ENCODE measurements at regions not wholly inside any gene's neighbourhood (a gene's known extent, or its start where the extent isn't known, plus 50 kb on each side); places are given as distances from the start of the nearest gene placed in this dataset.

DNA sequence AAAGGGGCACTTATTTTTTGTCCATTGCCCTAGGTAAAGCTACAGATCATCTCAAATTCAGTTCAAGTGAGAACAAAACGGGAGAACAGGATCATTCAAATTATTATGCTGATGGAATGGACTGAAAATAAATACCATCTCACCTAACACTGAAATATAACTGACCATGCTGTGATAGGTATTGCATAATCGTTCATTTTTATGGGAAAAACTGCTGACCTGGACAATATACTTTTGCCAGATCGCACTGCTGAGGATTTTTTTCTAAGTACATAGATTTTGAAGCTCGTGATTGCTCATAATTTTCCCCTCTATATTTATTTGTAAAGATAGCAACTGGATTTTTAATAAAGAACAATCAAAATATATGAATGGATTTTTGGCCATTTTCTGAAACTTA lies 636.6 kb upstream of the NEGR1 start:
- H3K4me2 ChIP-seq (ENCODE audit: low read length) = no peak overlapping the region
- H3K79me1 ChIP-seq (ENCODE audit: low read length) = no peaks in the 10 kb centered on the region
- H2AK5ac ChIP-seq (ENCODE audit: low read length) = no peak overlapping the region
- no peak overlapping the region for H4K91ac ChIP-seq (ENCODE audit: low read depth, low read length)
- no peak overlapping the region for H3K23ac ChIP-seq (ENCODE audit: low read length)
- no peak overlapping the region for H3K9ac ChIP-seq (ENCODE audit: low read length)
- H2AFZ ChIP-seq (ENCODE audit: insufficient read depth, low read length, poor library complexity) = no peak overlapping the region
- no peak overlapping the region for H3K14ac ChIP-seq (ENCODE audit: low read length)
- H4K12ac ChIP-seq (ENCODE audit: low read depth, low read length) = no peak overlapping the region
- no CpG with 5 or more reads among the region's 4 CpGs for WGBS (ENCODE audit: extremely low coverage, insufficient coverage, insufficient read length)
- H2BK120ac ChIP-seq (ENCODE audit: insufficient read depth, low read length, poor library complexity) = no peak overlapping the region
- H3K27me3 ChIP-seq (ENCODE audit: insufficient read depth, low read length) = no peaks in the 10 kb centered on the region
- DNase-seq = no peak
- H3K4me3 ChIP-seq (ENCODE audit: low read depth, low read length) = no peak overlapping the region
- H4K8ac ChIP-seq (ENCODE audit: low read depth, low read length) = no peak overlapping the region
- no peak overlapping the region for H3K4ac ChIP-seq (ENCODE audit: low read depth, low read length)
- no peaks in the 10 kb centered on the region for H3K9me3 ChIP-seq (ENCODE audit: insufficient read depth, low read depth, low read length)
- H3K18ac ChIP-seq (ENCODE audit: low read length) = no peak overlapping the region
- no peak overlapping the region for H2BK12ac ChIP-seq (ENCODE audit: low read length)
- no peaks in the 10 kb centered on the region for H3K4me1 ChIP-seq (ENCODE audit: control insufficient read depth in 1 of 2, insufficient read depth in 2 of 2, low read length in 2 of 2)
- H3K36me3 ChIP-seq (ENCODE audit: control insufficient read depth in 1 of 2, insufficient read depth in 2 of 2, low read length in 2 of 2) = no peaks in the 10 kb centered on the region
- H3K79me2 ChIP-seq (ENCODE audit: control insufficient read depth, insufficient read depth, low read length, poor library complexity) = no peaks in the 10 kb centered on the region
- H2BK5ac ChIP-seq (ENCODE audit: low read depth, low read length, poor library complexity) = no peak overlapping the region
- H3K27ac ChIP-seq (ENCODE audit: low read depth, low read length) = no peak overlapping the region

DNA sequence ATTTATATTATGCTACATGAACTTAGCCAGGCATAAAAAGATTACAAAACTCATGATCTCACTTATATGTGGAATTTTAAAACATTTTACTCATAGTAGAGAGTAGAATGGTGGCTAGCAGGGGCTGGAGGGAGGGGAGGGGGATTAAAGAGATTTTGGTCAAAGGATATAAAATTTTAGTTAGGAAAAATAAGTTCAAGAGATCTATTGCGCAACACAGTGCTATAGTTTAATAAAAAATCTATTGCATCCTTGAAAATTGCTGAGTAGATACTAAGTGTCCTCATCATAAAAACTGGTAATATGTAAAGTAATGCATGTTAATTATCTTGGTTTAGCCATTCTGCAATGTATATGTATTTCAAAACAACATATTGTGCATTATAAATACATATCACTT lies 635.6 kb upstream of the NEGR1 start:
- Histone ChIP-seq H2AFZ (ENCODE audit: insufficient read depth, low read length, poor library complexity) (no peak overlapping the region), H3K79me2 (ENCODE audit: control insufficient read depth, insufficient read depth, low read length, poor library complexity) (no peaks in the 10 kb centered on the region), H4K91ac (ENCODE audit: low read depth, low read length) (no peak overlapping the region), H4K8ac (ENCODE audit: low read depth, low read length) (no peak overlapping the region), H2BK120ac (ENCODE audit: insufficient read depth, low read length, poor library complexity) (no peak overlapping the region), H3K14ac (ENCODE audit: low read length) (no peak overlapping the region), H3K4me2 (ENCODE audit: low read length) (no peak overlapping the region), H3K4ac (ENCODE audit: low read depth, low read length) (no peak overlapping the region), H3K4me1 (ENCODE audit: control insufficient read depth in 1 of 2, insufficient read depth in 2 of 2, low read length in 2 of 2) (no peaks in the 10 kb centered on the region), H3K79me1 (ENCODE audit: low read length) (no peaks in the 10 kb centered on the region), H3K27me3 (ENCODE audit: insufficient read depth, low read length) (no peaks in the 10 kb centered on the region), H3K9ac (ENCODE audit: low read length) (no peak overlapping the region), H3K36me3 (ENCODE audit: control insufficient read depth in 1 of 2, insufficient read depth in 2 of 2, low read length in 2 of 2) (no peaks in the 10 kb centered on the region), H3K9me3 (ENCODE audit: insufficient read depth, low read depth, low read length) (no peaks in the 10 kb centered on the region), H3K27ac (ENCODE audit: low read depth, low read length) (no peak overlapping the region), H2BK12ac (ENCODE audit: low read length) (no peak overlapping the region), H3K18ac (ENCODE audit: low read length) (no peak overlapping the region), H3K4me3 (ENCODE audit: low read depth, low read length) (no peak overlapping the region), H2BK5ac (ENCODE audit: low read depth, low read length, poor library complexity) (no peak overlapping the region), H4K12ac (ENCODE audit: low read depth, low read length) (no peak overlapping the region), H3K23ac (ENCODE audit: low read length) (no peak overlapping the region), H2AK5ac (ENCODE audit: low read length) (no peak overlapping the region)
- no peak for DNase-seq
- WGBS (ENCODE audit: extremely low coverage, insufficient coverage, insufficient read length) = no CpG with 5 or more reads among the region's 1 CpG

DNA sequence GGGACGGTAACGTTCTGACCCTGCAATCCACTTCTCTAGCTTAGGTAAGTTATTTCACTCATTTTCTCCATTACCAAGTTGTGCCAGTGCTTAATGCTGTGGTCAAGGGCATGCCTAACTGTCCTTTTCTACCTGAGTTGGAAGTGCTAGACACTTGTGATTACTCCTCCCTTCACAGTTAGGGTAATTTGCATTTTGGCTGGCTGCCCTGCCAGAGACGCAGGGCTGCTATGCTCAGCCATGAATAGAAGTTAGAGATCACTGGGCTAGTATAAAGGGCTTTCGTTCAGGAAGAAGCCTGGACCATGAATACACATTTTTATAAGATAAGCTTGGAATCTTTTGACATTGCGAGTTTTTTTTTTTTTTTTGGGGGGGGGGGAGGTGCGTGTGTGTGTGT lies 633.2 kb upstream of the NEGR1 start:
- no peak overlapping the region for H3K4me3 ChIP-seq (ENCODE audit: low read depth, low read length)
- H3K27ac ChIP-seq (ENCODE audit: low read depth, low read length) = no peak overlapping the region
- no peak overlapping the region for H3K23ac ChIP-seq (ENCODE audit: low read length)
- no peak overlapping the region for H2BK120ac ChIP-seq (ENCODE audit: insufficient read depth, low read length, poor library complexity)
- no peak overlapping the region for H2AFZ ChIP-seq (ENCODE audit: insufficient read depth, low read length, poor library complexity)
- no peak overlapping the region for H4K91ac ChIP-seq (ENCODE audit: low read depth, low read length)
- H3K9me3 ChIP-seq (ENCODE audit: insufficient read depth, low read depth, low read length) = no peaks in the 10 kb centered on the region
- H3K9ac ChIP-seq (ENCODE audit: low read length) = no peak overlapping the region
- H3K14ac ChIP-seq (ENCODE audit: low read length) = no peak overlapping the region
- H4K12ac ChIP-seq (ENCODE audit: low read depth, low read length) = no peak overlapping the region
- WGBS (ENCODE audit: extremely low coverage, insufficient coverage, insufficient read length) = no CpG with 5 or more reads among the region's 6 CpGs
- no peaks in the 10 kb centered on the region for H3K79me1 ChIP-seq (ENCODE audit: low read length)
- no peaks in the 10 kb centered on the region for H3K79me2 ChIP-seq (ENCODE audit: control insufficient read depth, insufficient read depth, low read length, poor library complexity)
- H2BK12ac ChIP-seq (ENCODE audit: low read length) = no peak overlapping the region
- H3K36me3 ChIP-seq (ENCODE audit: control insufficient read depth in 1 of 2, insufficient read depth in 2 of 2, low read length in 2 of 2) = no peaks in the 10 kb centered on the region
- no peaks in the 10 kb centered on the region for H3K4me1 ChIP-seq (ENCODE audit: control insufficient read depth in 1 of 2, insufficient read depth in 2 of 2, low read length in 2 of 2)
- H3K18ac ChIP-seq (ENCODE audit: low read length) = no peak overlapping the region
- no peak overlapping the region for H4K8ac ChIP-seq (ENCODE audit: low read depth, low read length)
- H2AK5ac ChIP-seq (ENCODE audit: low read length) = no peak overlapping the region
- DNase-seq = no peak
- H3K27me3 ChIP-seq (ENCODE audit: insufficient read depth, low read length) = no peaks in the 10 kb centered on the region
- H3K4ac ChIP-seq (ENCODE audit: low read depth, low read length) = no peak overlapping the region
- H2BK5ac ChIP-seq (ENCODE audit: low read depth, low read length, poor library complexity) = no peak overlapping the region
- H3K4me2 ChIP-seq (ENCODE audit: low read length) = no peak overlapping the region

DNA sequence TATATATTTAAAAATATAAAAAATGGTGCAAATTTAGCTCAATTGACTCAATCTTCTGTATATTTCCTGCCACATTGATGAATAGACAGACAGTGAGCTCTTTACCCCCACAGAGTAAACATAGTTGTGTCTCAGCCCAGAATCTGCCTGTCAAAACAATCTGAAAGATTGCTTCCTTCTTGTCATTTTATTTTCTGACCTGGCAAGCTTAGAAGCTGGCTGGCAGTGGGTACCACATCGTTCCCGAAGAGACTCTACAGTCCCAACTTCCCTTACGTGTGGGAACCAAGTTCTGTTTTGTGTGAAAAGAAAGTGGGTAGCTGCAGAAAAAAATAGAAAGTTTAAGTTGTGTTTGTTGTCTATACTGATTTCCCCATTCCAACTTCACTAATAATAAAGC lies 629.3 kb upstream of the NEGR1 start:
- Histone ChIP-seq H4K91ac (ENCODE audit: low read depth, low read length) (no peak overlapping the region), H3K4me1 (ENCODE audit: control insufficient read depth in 1 of 2, insufficient read depth in 2 of 2, low read length in 2 of 2) (no peaks in the 10 kb centered on the region), H2BK12ac (ENCODE audit: low read length) (no peak overlapping the region), H3K14ac (ENCODE audit: low read length) (no peak overlapping the region), H3K4me3 (ENCODE audit: low read depth, low read length) (no peak overlapping the region), H2AFZ (ENCODE audit: insufficient read depth, low read length, poor library complexity) (no peak overlapping the region), H3K27me3 (ENCODE audit: insufficient read depth, low read length) (no peaks in the 10 kb centered on the region), H3K79me1 (ENCODE audit: low read length) (no peaks in the 10 kb centered on the region), H3K18ac (ENCODE audit: low read length) (no peak overlapping the region), H2BK5ac (ENCODE audit: low read depth, low read length, poor library complexity) (no peak overlapping the region), H2AK5ac (ENCODE audit: low read length) (no peak overlapping the region), H4K12ac (ENCODE audit: low read depth, low read length) (no peak overlapping the region), H3K36me3 (ENCODE audit: control insufficient read depth in 1 of 2, insufficient read depth in 2 of 2, low read length in 2 of 2) (no peaks in the 10 kb centered on the region), H3K4ac (ENCODE audit: low read depth, low read length) (no peak overlapping the region), H3K9me3 (ENCODE audit: insufficient read depth, low read depth, low read length) (no peaks in the 10 kb centered on the region), H4K8ac (ENCODE audit: low read depth, low read length) (no peak overlapping the region), H3K9ac (ENCODE audit: low read length) (no peak overlapping the region), H3K27ac (ENCODE audit: low read depth, low read length) (no peak overlapping the region), H3K79me2 (ENCODE audit: control insufficient read depth, insufficient read depth, low read length, poor library complexity) (no peaks in the 10 kb centered on the region), H3K23ac (ENCODE audit: low read length) (no peak overlapping the region), H3K4me2 (ENCODE audit: low read length) (no peak overlapping the region), H2BK120ac (ENCODE audit: insufficient read depth, low read length, poor library complexity) (no peak overlapping the region)
- no peak for DNase-seq
- no CpG with 5 or more reads among the region's 3 CpGs for WGBS (ENCODE audit: extremely low coverage, insufficient coverage, insufficient read length)

DNA sequence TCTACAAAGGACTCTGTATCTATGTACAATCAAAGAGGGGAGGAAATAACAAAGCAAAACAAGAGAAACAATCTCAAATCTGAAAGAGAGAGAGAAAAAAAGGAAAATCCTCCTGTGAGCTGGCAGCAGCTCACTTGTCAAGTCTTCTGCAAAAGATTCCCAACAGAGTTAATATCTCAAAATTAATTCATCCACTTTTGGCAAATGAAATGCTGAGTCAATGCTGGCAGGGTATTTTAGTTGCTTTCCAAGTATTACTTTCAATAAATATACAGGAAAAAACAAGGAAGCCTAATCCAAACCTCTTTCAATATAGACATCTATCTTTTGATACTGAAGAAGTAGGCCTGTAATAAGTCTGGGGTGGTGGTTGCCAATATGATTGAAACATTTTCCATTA lies 613.9 kb upstream of the NEGR1 start:
- H2BK120ac ChIP-seq (ENCODE audit: insufficient read depth, low read length, poor library complexity) = no peak overlapping the region
- no peak overlapping the region for H2BK5ac ChIP-seq (ENCODE audit: low read depth, low read length, poor library complexity)
- H3K23ac ChIP-seq (ENCODE audit: low read length) = no peak overlapping the region
- no peak overlapping the region for H3K4me2 ChIP-seq (ENCODE audit: low read length)
- no peak for DNase-seq
- no peak overlapping the region for H2AK5ac ChIP-seq (ENCODE audit: low read length)
- H3K18ac ChIP-seq (ENCODE audit: low read length) = no peak overlapping the region
- H2BK12ac ChIP-seq (ENCODE audit: low read length) = no peak overlapping the region
- H2AFZ ChIP-seq (ENCODE audit: insufficient read depth, low read length, poor library complexity) = no peak overlapping the region
- no peak overlapping the region for H4K12ac ChIP-seq (ENCODE audit: low read depth, low read length)
- H3K79me1 ChIP-seq (ENCODE audit: low read length) = no peaks in the 10 kb centered on the region
- no peaks in the 10 kb centered on the region for H3K79me2 ChIP-seq (ENCODE audit: control insufficient read depth, insufficient read depth, low read length, poor library complexity)
- no peaks in the 10 kb centered on the region for H3K9me3 ChIP-seq (ENCODE audit: insufficient read depth, low read depth, low read length)
- H4K8ac ChIP-seq (ENCODE audit: low read depth, low read length) = no peak overlapping the region
- no peak overlapping the region for H3K9ac ChIP-seq (ENCODE audit: low read length)
- H3K4me1 ChIP-seq (ENCODE audit: control insufficient read depth in 1 of 2, insufficient read depth in 2 of 2, low read length in 2 of 2) = no peaks in the 10 kb centered on the region
- no peak overlapping the region for H3K27ac ChIP-seq (ENCODE audit: low read depth, low read length)
- H4K91ac ChIP-seq (ENCODE audit: low read depth, low read length) = no peak overlapping the region
- no peaks in the 10 kb centered on the region for H3K36me3 ChIP-seq (ENCODE audit: control insufficient read depth in 1 of 2, insufficient read depth in 2 of 2, low read length in 2 of 2)
- H3K14ac ChIP-seq (ENCODE audit: low read length) = no peak overlapping the region
- H3K4me3 ChIP-seq (ENCODE audit: low read depth, low read length) = no peak overlapping the region
- H3K27me3 ChIP-seq (ENCODE audit: insufficient read depth, low read length) = no peaks in the 10 kb centered on the region
- H3K4ac ChIP-seq (ENCODE audit: low read depth, low read length) = no peak overlapping the region
